Vagina (tissue), 2 donors: ENCODE measurements at regions not wholly inside any gene's neighbourhood (a gene's known extent, or its start where the extent isn't known, plus 50 kb on each side); places are given as distances from the start of the nearest gene placed in this dataset.

Experiments
- DNase-seq, 2 donors: peaks; one replicate each; pipeline ENCODE4 v3.0.0-alpha.2; 2017; ENCODE audit errors: extremely low spot score in 2 of 2
- H3K27ac ChIP-seq: fragments of 200-600 bp; sonication (generic); one replicate; pipeline ENCODE4 v1.5.1; 2019
- H3K27me3 ChIP-seq: fragments of 200-600 bp; sonication (generic); one replicate; pipeline ENCODE4 v1.5.1; 2019
- H3K36me3 ChIP-seq, 2 donors: fragments of 200-600 bp; sonication (generic); one replicate each; pipeline ENCODE4 v1.5.1; 2017 to 2019
- H3K4me1 ChIP-seq: fragments of 200-600 bp; sonication (generic); one replicate; pipeline ENCODE4 v1.5.1; 2019
- H3K4me3 ChIP-seq, 2 donors: fragments of 200-600 bp; sonication (generic); 1 replicate in 1 of 2; 2 replicates in 1 of 2; pipeline ENCODE4 v1.5.1; 2016 to 2019
- H3K9me3 ChIP-seq: fragments of 200-600 bp; sonication (generic); one replicate; pipeline ENCODE4 v1.5.1; 2019
- CTCF ChIP-seq, 3 experiments: fragments of 450-650 bp in 2 of 3; fragments of 200-600 bp in 1 of 3; sonication (generic) in 1 of 3; IDR thresholded peaks; one replicate each; pipeline ENCODE4 v1.5.1; 2017 to 2019; ENCODE audit warnings: antibody characterized with exemption in 3 of 3, mild to moderate bottlenecking in 2 of 3, moderate library complexity in 2 of 3
- POLR2A ChIP-seq, 2 donors: fragments of 450-650 bp; IDR thresholded peaks; one replicate each; pipeline ENCODE4 v1.6.1; 2017; ENCODE audit warnings: antibody characterized with exemption in 2 of 2, mild to moderate bottlenecking in 2 of 2, moderate library complexity in 2 of 2
- POLR2AphosphoS5 ChIP-seq, 2 donors: sonication (generic); formaldehyde crosslinking; IDR thresholded peaks; one replicate each; pipeline ENCODE4 v1.9.0; 2017; ENCODE audit warnings: antibody characterized with exemption in 2 of 2, mild to moderate bottlenecking in 2 of 2, low read depth in 1 of 2; ENCODE audit not compliant: insufficient read depth in 1 of 2
- intact Hi-C: fragments of 100-400 bp; cut with DNase I; formaldehyde crosslinking; loops from one replicate; pipeline ENCODE4 v1.15.1; 2023

- TF ChIP-seq POLR2AphosphoS5 (IDR thresholded peaks at IDR 0.05; ENCODE audit: insufficient read depth in 1 of 2, low read depth in 1 of 2) (no peak), POLR2A (IDR thresholded peaks at IDR 0.05) (no peak), CTCF (IDR thresholded peaks at IDR 0.05) (no peak)
- no peak overlapping the region for H3K27ac ChIP-seq
- no peaks in the 10 kb centered on the region for H3K27me3 ChIP-seq
- intact Hi-C loops: no loop called here
- no peaks in the 10 kb centered on the region for H3K4me1 ChIP-seq
- H3K4me3 ChIP-seq: no peak overlapping the region
- H3K9me3 ChIP-seq: no peaks in the 10 kb centered on the region
- no peaks in the 10 kb centered on the region for H3K36me3 ChIP-seq
- DNase-seq: no peak
Measured at GRCh38 chr15:87420017-87420416, 836.5 kb downstream of the NTRK3 start.

GRCh38 chr15:87419344-87419743 lies 837.2 kb downstream of the NTRK3 start:
- H3K4me1 ChIP-seq: no peaks in the 10 kb centered on the region
- no peaks in the 10 kb centered on the region for H3K36me3 ChIP-seq
- no peak overlapping the region for H3K27ac ChIP-seq
- H3K27me3 ChIP-seq: no peaks in the 10 kb centered on the region
- TF ChIP-seq POLR2A (IDR thresholded peaks at IDR 0.05): no peak
- no peak for TF ChIP-seq CTCF (IDR thresholded peaks at IDR 0.05)
- no peak for TF ChIP-seq POLR2AphosphoS5 (IDR thresholded peaks at IDR 0.05; ENCODE audit: insufficient read depth in 1 of 2, low read depth in 1 of 2)
- intact Hi-C loops: no loop called here
- no peak for DNase-seq
- no peak overlapping the region for H3K4me3 ChIP-seq
- no peaks in the 10 kb centered on the region for H3K9me3 ChIP-seq

- H3K27ac ChIP-seq: no peak overlapping the region
- H3K27me3 ChIP-seq: no peaks in the 10 kb centered on the region
- intact Hi-C loops: no loop called here
- TF ChIP-seq POLR2AphosphoS5 (IDR thresholded peaks at IDR 0.05; ENCODE audit: insufficient read depth in 1 of 2, low read depth in 1 of 2) (no peak), POLR2A (IDR thresholded peaks at IDR 0.05) (no peak), CTCF (IDR thresholded peaks at IDR 0.05) (no peak)
- H3K9me3 ChIP-seq: no peaks in the 10 kb centered on the region
- no peaks in the 10 kb centered on the region for H3K4me1 ChIP-seq
- no peak for DNase-seq
- H3K4me3 ChIP-seq: no peak overlapping the region
- no peaks in the 10 kb centered on the region for H3K36me3 ChIP-seq
Measured at GRCh38 chr15:87416591-87417257, 839.8 kb downstream of the NTRK3 start.

- intact Hi-C loops: no loop called here
- H3K9me3 ChIP-seq: no peaks in the 10 kb centered on the region
- no peaks in the 10 kb centered on the region for H3K36me3 ChIP-seq
- TF ChIP-seq CTCF (IDR thresholded peaks at IDR 0.05): no peak
- no peak overlapping the region for H3K4me3 ChIP-seq
- DNase-seq: no peak
- H3K4me1 ChIP-seq: no peaks in the 10 kb centered on the region
- H3K27me3 ChIP-seq: no peaks in the 10 kb centered on the region
- no peak overlapping the region for H3K27ac ChIP-seq
Measured at GRCh38 chr15:87408902-87409301, 847.6 kb downstream of the NTRK3 start.

- intact Hi-C loops: no loop called here
- Histone ChIP-seq H3K27ac (no peak overlapping the region), H3K4me3 (no peak overlapping the region), H3K27me3 (no peaks in the 10 kb centered on the region), H3K36me3 (no peaks in the 10 kb centered on the region), H3K9me3 (no peaks in the 10 kb centered on the region), H3K4me1 (no peaks in the 10 kb centered on the region)
- DNase-seq: no peak
- TF ChIP-seq POLR2AphosphoS5 (IDR thresholded peaks at IDR 0.05; ENCODE audit: insufficient read depth in 1 of 2, low read depth in 1 of 2) (no peak), CTCF (IDR thresholded peaks at IDR 0.05) (no peak), POLR2A (IDR thresholded peaks at IDR 0.05) (no peak)
Measured at GRCh38 chr15:87403973-87404372, 852.6 kb downstream of the NTRK3 start.
